Islet precursor cell (in vitro differentiated cells): ENCODE measurements at regions not wholly inside any gene's neighbourhood (a gene's known extent, or its start where the extent isn't known, plus 50 kb on each side); places are given as distances from the start of the nearest gene placed in this dataset.

ENCODE experiments used
- DNase-seq: peaks from one replicate; pipeline ENCODE4 v3.0.0-alpha.2; 2018

GRCh38 chr11:130780437-130780836, 135.8 kb downstream of the SNX19 start:
- DNase-seq, result no peak

GRCh38 chr11:130781931-130782330, 134.3 kb downstream of the SNX19 start:
- no peak for DNase-seq

- peak; percentile 77 for DNase-seq
Measured at GRCh38 chr11:130782361-130783222, 133.7 kb downstream of the SNX19 start.

GRCh38 chr11:130783323-130783722, 133.0 kb downstream of the SNX19 start:
- no peak for DNase-seq

- no peak for DNase-seq
Measured at GRCh38 chr11:130785380-130786116, 130.7 kb downstream of the SNX19 start.

- DNase-seq, result no peak
Measured at GRCh38 chr11:130786586-130786985, 129.7 kb downstream of the SNX19 start.

GRCh38 chr11:130787092-130787616, 129.1 kb downstream of the SNX19 start:
- DNase-seq, result no peak

GRCh38 chr11:130787973-130788570, 128.2 kb downstream of the SNX19 start:
- no peak for DNase-seq

- no peak for DNase-seq
Measured at GRCh38 chr11:130789056-130789640, 127.1 kb downstream of the SNX19 start.

GRCh38 chr11:130790689-130791088, 125.6 kb downstream of the SNX19 start:
- no peak for DNase-seq

GRCh38 chr11:130792772-130793171, 123.5 kb downstream of the SNX19 start:
- DNase-seq, result no peak

GRCh38 chr11:130796828-130797227, 119.5 kb downstream of the SNX19 start:
- DNase-seq, result no peak

- no peak for DNase-seq
Measured at GRCh38 chr11:130798280-130798679, 118.0 kb downstream of the SNX19 start.

GRCh38 chr11:130798801-130799200, 117.5 kb downstream of the SNX19 start:
- DNase-seq, result no peak

- DNase-seq, result no peak
Measured at GRCh38 chr11:130801333-130802122, 114.8 kb downstream of the SNX19 start.

- no peak for DNase-seq
Measured at GRCh38 chr11:130802567-130802966, 113.7 kb downstream of the SNX19 start.

GRCh38 chr11:130804306-130805076, 111.8 kb downstream of the SNX19 start:
- no peak for DNase-seq

GRCh38 chr11:130806746-130807145, 109.5 kb downstream of the SNX19 start:
- no peak for DNase-seq

GRCh38 chr11:130808541-130808940, 107.7 kb downstream of the SNX19 start:
- no peak for DNase-seq

GRCh38 chr11:130813196-130813595, 103.1 kb downstream of the SNX19 start:
- DNase-seq, result no peak

- no peak for DNase-seq
Measured at GRCh38 chr11:130813638-130814037, 102.6 kb downstream of the SNX19 start.
